Lower leg skin (tissue), 3 donors: ENCODE measurements at regions not wholly inside any gene's neighbourhood (a gene's known extent, or its start where the extent isn't known, plus 50 kb on each side); places are given as distances from the start of the nearest gene placed in this dataset.

Experiments
- POLR2A ChIP-seq, 2 donors: fragments of 450-650 bp; IDR thresholded peaks; one replicate each; pipeline ENCODE4 v1.6.1; 2016 to 2017; ENCODE audit warnings: antibody characterized with exemption in 2 of 2, mild to moderate bottlenecking in 1 of 2, moderate library complexity in 1 of 2
- TF ChIP-seq, protein P1 (sequence below), 3 donors: fragments of 450-650 bp; IDR thresholded peaks; one replicate each; pipeline ENCODE4 v1.5.1; 2016; ENCODE audit warnings: antibody characterized with exemption in 3 of 3, mild to moderate bottlenecking in 3 of 3, moderate library complexity in 2 of 3

DNA sequence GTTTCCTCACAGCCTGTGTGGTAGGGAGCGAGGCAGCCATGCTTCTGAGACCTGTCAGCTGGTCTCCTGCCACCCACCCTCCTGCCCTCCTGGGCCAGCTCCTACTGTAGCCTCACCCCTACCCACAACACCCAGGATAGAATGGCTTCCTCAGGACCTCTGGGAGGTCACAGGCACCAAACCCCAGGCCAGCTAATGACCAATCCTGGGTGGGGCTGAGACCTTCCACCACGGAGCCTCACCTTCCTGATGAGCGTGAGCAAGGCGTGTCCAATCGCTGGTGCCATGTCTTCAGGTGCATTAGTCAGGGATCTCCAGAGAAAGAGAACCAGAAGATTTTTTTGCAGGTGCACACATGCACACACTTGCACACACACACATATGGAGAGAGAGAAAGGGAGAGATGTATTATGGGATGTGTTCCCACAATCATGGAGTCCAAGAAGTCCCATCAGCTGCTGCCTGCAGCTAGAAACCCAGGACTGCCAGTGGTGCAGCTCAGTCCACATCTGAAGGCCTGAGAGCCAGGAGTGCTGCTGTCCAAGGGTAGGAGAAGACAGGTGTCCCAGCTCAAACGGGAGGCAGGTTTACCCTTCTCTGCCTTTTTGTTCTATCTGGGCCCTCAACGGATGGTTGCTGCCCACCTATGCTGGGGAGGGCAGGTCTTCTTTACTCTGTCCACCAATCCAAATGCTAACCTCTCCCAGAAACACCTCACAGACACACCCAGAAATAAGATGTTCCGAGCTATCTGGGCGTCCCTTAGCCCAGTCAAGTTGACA is 70.4 kb upstream of the HDAC4 start:
- TF ChIP-seq, protein P1, sequence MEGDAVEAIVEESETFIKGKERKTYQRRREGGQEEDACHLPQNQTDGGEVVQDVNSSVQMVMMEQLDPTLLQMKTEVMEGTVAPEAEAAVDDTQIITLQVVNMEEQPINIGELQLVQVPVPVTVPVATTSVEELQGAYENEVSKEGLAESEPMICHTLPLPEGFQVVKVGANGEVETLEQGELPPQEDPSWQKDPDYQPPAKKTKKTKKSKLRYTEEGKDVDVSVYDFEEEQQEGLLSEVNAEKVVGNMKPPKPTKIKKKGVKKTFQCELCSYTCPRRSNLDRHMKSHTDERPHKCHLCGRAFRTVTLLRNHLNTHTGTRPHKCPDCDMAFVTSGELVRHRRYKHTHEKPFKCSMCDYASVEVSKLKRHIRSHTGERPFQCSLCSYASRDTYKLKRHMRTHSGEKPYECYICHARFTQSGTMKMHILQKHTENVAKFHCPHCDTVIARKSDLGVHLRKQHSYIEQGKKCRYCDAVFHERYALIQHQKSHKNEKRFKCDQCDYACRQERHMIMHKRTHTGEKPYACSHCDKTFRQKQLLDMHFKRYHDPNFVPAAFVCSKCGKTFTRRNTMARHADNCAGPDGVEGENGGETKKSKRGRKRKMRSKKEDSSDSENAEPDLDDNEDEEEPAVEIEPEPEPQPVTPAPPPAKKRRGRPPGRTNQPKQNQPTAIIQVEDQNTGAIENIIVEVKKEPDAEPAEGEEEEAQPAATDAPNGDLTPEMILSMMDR (IDR thresholded peaks at IDR 0.05), result no peak
- TF ChIP-seq POLR2A (IDR thresholded peaks at IDR 0.05), result no peak
